B cell (primary cell): ENCODE measurements at regions not wholly inside any gene's neighbourhood (a gene's known extent, or its start where the extent isn't known, plus 50 kb on each side); places are given as distances from the start of the nearest gene placed in this dataset.

ENCODE experiments used
- ATAC-seq: fragments of 200-7000 bp; cut with Tn5 transposase; one replicate; pipeline ENCODE4 v1.10.0; 2021; ENCODE audit warnings: low read depth, mild to moderate bottlenecking, moderate number of reproducible peaks, moderate library complexity
- CTCF ChIA-PET: fragments of 350-600 bp; sonication (Branson Sonifier 250); formaldehyde crosslinking; loops from one replicate; lab custom pipeline; 2021; ENCODE audit warnings: antibody characterized with exemption, inconsistent platforms; lab: Charles Lee
- POLR2A ChIA-PET: fragments of 350-600 bp; sonication (Branson Sonifier 250); formaldehyde crosslinking; loops from one replicate; lab custom pipeline; 2021; ENCODE audit warnings: antibody characterized with exemption; lab: Charles Lee
- DNase-seq: peaks from one replicate; pipeline ENCODE4 v3.0.0; 2013
- H2AFZ ChIP-seq: 2 replicates; pipeline ENCODE4 v1.6.1; 2012; ENCODE audit warnings: mild to moderate bottlenecking, low read depth, low read length; ENCODE audit not compliant: insufficient read depth, poor library complexity, severe bottlenecking
- H3K27ac ChIP-seq, 2 donors: 1 replicate in 1 of 2; 2 replicates in 1 of 2; pipeline ENCODE4 v1.5.1; 2012 to 2013; ENCODE audit warnings: low read length in 2 of 2, mild to moderate bottlenecking in 2 of 2, moderate library complexity in 1 of 2
- H3K27me3 ChIP-seq, 4 experiments: fragments of 200-600 bp in 1 of 4; sonication (generic) in 1 of 4; replicated peaks in 1 of 4; 1 replicate in 2 of 4; 2 replicates in 2 of 4; pipeline versions ENCODE4 v1.6.1 to v1.7.0; 2013 to 2016; ENCODE audit warnings: low read length in 3 of 4, mild to moderate bottlenecking in 2 of 4, mixed read lengths in 1 of 4, moderate library complexity in 1 of 4; ENCODE audit not compliant: insufficient read depth in 4 of 4, control insufficient read depth in 3 of 4; ENCODE audit errors: control extremely low read depth in 1 of 4
- H3K36me3 ChIP-seq, 2 experiments: replicated peaks in 1 of 2; 1 replicate in 1 of 2; 2 replicates in 1 of 2; pipeline versions ENCODE4 v1.6.1 to v1.7.1; 2013; ENCODE audit warnings: low read length in 1 of 2; ENCODE audit not compliant: insufficient read depth in 2 of 2, control insufficient read depth in 1 of 2; ENCODE audit errors: control extremely low read depth in 1 of 2, extremely low read depth in 1 of 2
- H3K4me1 ChIP-seq, 2 donors: fragments of 200-600 bp in 1 of 2; sonication (generic) in 1 of 2; 1 replicate in 1 of 2; 2 replicates in 1 of 2; pipeline versions ENCODE4 v1.5.1 to v1.6.1; 2013 to 2017; ENCODE audit warnings: low read length in 2 of 2; ENCODE audit not compliant: control insufficient read depth in 2 of 2, insufficient read depth in 2 of 2
- H3K4me2 ChIP-seq: replicated peaks from 2 replicates; pipeline ENCODE3; 2012; ENCODE audit warnings: mild to moderate bottlenecking, low read depth, low read length; ENCODE audit not compliant: poor library complexity, severe bottlenecking
- H3K4me3 ChIP-seq, 5 experiments: fragments of 200-600 bp in 1 of 5; sonication (generic) in 1 of 5; 1 replicate in 3 of 5; 2 replicates in 2 of 5; pipeline versions ENCODE4 v1.5.1 to v1.7.0; 2011 to 2016; ENCODE audit warnings: low read length in 4 of 5, mild to moderate bottlenecking in 4 of 5, low read depth in 2 of 5, control low read depth in 1 of 5, moderate library complexity in 1 of 5; ENCODE audit not compliant: insufficient read depth in 1 of 5; ENCODE audit errors: control extremely low read depth in 1 of 5, extremely low read depth in 1 of 5
- H3K79me2 ChIP-seq: fragments of 200-600 bp; sonication (generic); one replicate; pipeline ENCODE4 v1.6.0; 2016; ENCODE audit warnings: low read length; ENCODE audit not compliant: control insufficient read depth, insufficient read depth
- H3K9ac ChIP-seq: fragments of 200-600 bp; sonication (generic); 2 replicates; pipeline ENCODE4 v1.6.1; 2017; ENCODE audit warnings: mild to moderate bottlenecking, low read length, moderate library complexity
- H3K9me3 ChIP-seq, 3 donors: one replicate each; pipeline versions ENCODE4 v1.6.1 to v1.7.1; 2013; ENCODE audit warnings: low read length in 2 of 3; ENCODE audit not compliant: control insufficient read depth in 2 of 3, insufficient read depth in 1 of 3; ENCODE audit errors: control extremely low read depth in 1 of 3
- H4K20me1 ChIP-seq: 2 replicates; pipeline ENCODE4 v1.6.0; 2012; ENCODE audit warnings: mild to moderate bottlenecking, low read length; ENCODE audit not compliant: insufficient read depth, control insufficient read depth, poor library complexity, severe bottlenecking
- H3K27ac Mint-ChIP-seq: one replicate; pipeline ENCODE4 v1.8.0; 2021; ENCODE audit warnings: mixed read lengths
- H3K27me3 Mint-ChIP-seq: one replicate; pipeline ENCODE4 v1.8.0; 2021; ENCODE audit warnings: mixed read lengths
- H3K4me1 Mint-ChIP-seq: one replicate; pipeline ENCODE4 v1.8.0; 2021; ENCODE audit warnings: mixed read lengths
- H3K4me3 Mint-ChIP-seq: one replicate; pipeline ENCODE4 v1.8.0; 2021; ENCODE audit warnings: mixed read lengths
- H3K9me3 Mint-ChIP-seq: one replicate; pipeline ENCODE4 v1.8.0; 2022; ENCODE audit warnings: mixed read lengths; ENCODE audit not compliant: insufficient read depth
- CTCF ChIP-seq: fragments of 200-600 bp; IDR thresholded peaks from one replicate; pipeline ENCODE4 v1.8.0; 2022; ENCODE audit warnings: antibody characterized with exemption, mild to moderate bottlenecking
- EZH2 ChIP-seq: IDR thresholded peaks from 2 replicates; pipeline ENCODE4 v1.6.1; 2012; ENCODE audit warnings: borderline replicate concordance, low read depth, mild to moderate bottlenecking, moderate library complexity, low read length; ENCODE audit not compliant: insufficient read depth, poor library complexity, severe bottlenecking
- WGBS: methylation state at CpG from one replicate; pipeline ENCODE4 v1.1.5; 2013; ENCODE audit warnings: missing lambda C conversion rate; ENCODE audit not compliant: insufficient coverage; 5-methylcytosine and 5-hydroxymethylcytosine counted together
- intact Hi-C: fragments of 100-400 bp; cut with micrococcal nuclease; formaldehyde crosslinking; loops from one replicate; pipeline ENCODE4 v1.10.0; 2022

DNA sequence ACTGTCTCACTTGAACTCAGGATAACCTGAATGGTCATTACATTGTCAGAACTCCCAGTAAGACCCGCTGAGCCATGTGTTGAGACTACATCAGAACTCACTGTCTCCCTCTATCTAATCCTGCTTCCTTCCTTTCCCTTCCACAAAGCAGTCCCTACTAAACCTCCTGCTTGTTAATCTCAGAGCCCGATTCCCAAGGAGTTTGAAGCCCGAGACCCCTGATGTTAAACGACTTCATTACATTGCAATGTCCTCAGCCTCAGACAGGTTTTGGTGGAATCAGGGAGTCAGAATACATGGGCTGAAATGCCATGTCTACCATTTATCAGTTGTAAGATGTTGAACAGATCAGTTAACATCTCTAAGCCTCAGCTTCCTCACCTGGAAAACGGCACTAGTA is 682.4 kb downstream of the ADGRL2 start:
- H3K4me1 ChIP-seq: no peaks in the 10 kb centered on the region
- no peak overlapping the region for H3K4me3 Mint-ChIP-seq
- H3K9ac ChIP-seq: no peak overlapping the region
- H3K27me3 Mint-ChIP-seq: no peaks in the 10 kb centered on the region
- ChIA-PET POLR2A (no interaction called here), CTCF (no interaction called here)
- intact Hi-C loops: no loop called here
- no peaks in the 10 kb centered on the region for H4K20me1 ChIP-seq
- H3K4me3 ChIP-seq: no peak overlapping the region
- WGBS: 100% methylated on average over 1 of the region's 5 CpGs
- no peak overlapping the region for H3K27ac Mint-ChIP-seq
- no peaks in the 10 kb centered on the region for H3K4me1 Mint-ChIP-seq
- no peak for ATAC-seq
- DNase-seq: no peak
- H3K36me3 ChIP-seq: no peaks in the 10 kb centered on the region
- H3K9me3 Mint-ChIP-seq: no peaks in the 10 kb centered on the region
- no peak overlapping the region for H3K4me2 ChIP-seq
- no peak overlapping the region for H2AFZ ChIP-seq
- H3K79me2 ChIP-seq: no peaks in the 10 kb centered on the region
- no peaks in the 10 kb centered on the region for H3K9me3 ChIP-seq
- H3K27ac ChIP-seq: no peak overlapping the region
- H3K27me3 ChIP-seq: no peaks in the 10 kb centered on the region
- TF ChIP-seq EZH2 (no peak), CTCF (no peak)

GRCh38 chr1:82478916-82479315 is 678.2 kb downstream of the ADGRL2 start:
- H3K4me1 ChIP-seq: no peaks in the 10 kb centered on the region
- no peak overlapping the region for H3K27ac ChIP-seq
- H3K9ac ChIP-seq: no peak overlapping the region
- no peak overlapping the region for H2AFZ ChIP-seq
- DNase-seq (no peak), ATAC-seq (no peak)
- intact Hi-C loops: no loop called here
- TF ChIP-seq CTCF (no peak), EZH2 (no peak)
- no peaks in the 10 kb centered on the region for H3K36me3 ChIP-seq
- ChIA-PET CTCF (no interaction called here), POLR2A (no interaction called here)
- H3K4me2 ChIP-seq: no peak overlapping the region
- no peak overlapping the region for H3K4me3 Mint-ChIP-seq
- WGBS: 95% methylated on average over 2 of the region's 3 CpGs
- no peak overlapping the region for H3K4me3 ChIP-seq
- H3K79me2 ChIP-seq: no peaks in the 10 kb centered on the region
- no peaks in the 10 kb centered on the region for H3K27me3 Mint-ChIP-seq
- no peaks in the 10 kb centered on the region for H3K9me3 Mint-ChIP-seq
- H3K27me3 ChIP-seq: no peaks in the 10 kb centered on the region
- no peak overlapping the region for H3K27ac Mint-ChIP-seq
- no peaks in the 10 kb centered on the region for H4K20me1 ChIP-seq
- H3K9me3 ChIP-seq: no peaks in the 10 kb centered on the region
- no peaks in the 10 kb centered on the region for H3K4me1 Mint-ChIP-seq
